C4-2B (cell line): ENCODE measurements at regions not wholly inside any gene's neighbourhood (a gene's known extent, or its start where the extent isn't known, plus 50 kb on each side); places are given as distances from the start of the nearest gene placed in this dataset.

Source experiments
- H3K27ac ChIP-seq: fragments of 450-650 bp; 2 replicates; pipeline ENCODE4 v1.5.1; 2017
- CTCF ChIP-seq: fragments of 450-650 bp; conservative IDR thresholded peaks from 2 replicates; pipeline ENCODE4 v1.5.1; 2017; ENCODE audit warnings: mild to moderate bottlenecking
- ZFX ChIP-seq: fragments of 450-650 bp; IDR thresholded peaks from 2 replicates; pipeline ENCODE4 v1.6.1; 2017

DNA sequence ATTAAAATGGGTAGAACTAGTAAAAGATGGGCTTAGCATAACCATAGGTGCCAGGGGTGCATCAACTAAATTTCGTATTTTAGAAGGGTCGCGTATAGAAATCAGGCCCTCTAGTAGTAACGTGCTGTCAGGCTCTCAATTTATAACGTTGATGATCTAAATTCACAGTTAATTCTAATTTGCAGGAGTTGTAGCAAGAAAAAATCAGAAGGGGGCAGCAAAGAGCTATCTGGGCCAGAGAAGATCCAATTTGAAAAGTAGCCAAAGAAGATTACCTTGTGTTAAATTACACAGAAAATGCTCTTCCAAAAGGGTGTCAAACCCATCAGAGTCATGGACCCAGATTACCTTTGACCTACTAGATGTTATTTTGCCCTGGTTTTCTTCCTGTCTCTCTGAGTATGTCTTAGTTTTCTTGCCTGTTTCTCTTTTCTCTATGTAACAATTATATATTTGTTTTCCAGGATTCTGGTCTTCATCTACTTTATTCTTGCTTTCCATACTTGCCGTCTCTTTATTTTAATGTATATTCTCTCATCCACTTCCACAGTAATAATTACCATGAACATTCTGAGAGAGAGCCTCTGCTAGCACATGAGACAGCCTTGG lies 1030.9 kb downstream of the AMY1C start:
- TF ChIP-seq ZFX (no peak), CTCF (peak; percentile 92)
- no peak overlapping the region for H3K27ac ChIP-seq

DNA sequence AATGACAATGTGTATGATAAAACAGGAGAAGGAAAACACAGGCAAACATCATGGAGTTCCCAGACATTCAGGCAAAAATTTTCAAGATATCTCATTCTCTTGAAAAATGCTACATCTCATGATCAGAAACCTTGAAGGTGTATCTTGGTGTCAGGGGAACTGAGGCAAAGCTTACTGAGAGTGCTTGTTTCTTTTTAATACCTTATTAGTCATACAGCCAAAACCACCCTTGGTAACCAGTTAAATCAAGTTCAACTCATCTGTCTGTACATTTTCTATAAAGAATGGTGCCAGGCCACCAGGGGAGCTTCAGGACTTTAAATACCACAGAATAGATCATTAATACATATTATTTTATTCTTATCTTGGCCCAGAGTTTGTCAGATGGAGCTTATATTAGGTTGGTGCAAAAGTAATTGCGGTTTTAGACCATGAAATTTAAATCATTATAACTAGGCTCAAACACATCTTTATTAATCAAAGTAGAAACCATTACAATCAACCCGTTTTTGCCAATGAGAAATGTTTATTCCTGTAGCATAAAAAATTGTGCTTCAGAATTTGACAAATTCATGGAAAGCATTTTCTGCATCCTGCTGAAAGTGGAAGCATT lies 1036.0 kb downstream of the AMY1C start:
- no peak for TF ChIP-seq CTCF
- no peak for TF ChIP-seq ZFX
- no peak overlapping the region for H3K27ac ChIP-seq

DNA sequence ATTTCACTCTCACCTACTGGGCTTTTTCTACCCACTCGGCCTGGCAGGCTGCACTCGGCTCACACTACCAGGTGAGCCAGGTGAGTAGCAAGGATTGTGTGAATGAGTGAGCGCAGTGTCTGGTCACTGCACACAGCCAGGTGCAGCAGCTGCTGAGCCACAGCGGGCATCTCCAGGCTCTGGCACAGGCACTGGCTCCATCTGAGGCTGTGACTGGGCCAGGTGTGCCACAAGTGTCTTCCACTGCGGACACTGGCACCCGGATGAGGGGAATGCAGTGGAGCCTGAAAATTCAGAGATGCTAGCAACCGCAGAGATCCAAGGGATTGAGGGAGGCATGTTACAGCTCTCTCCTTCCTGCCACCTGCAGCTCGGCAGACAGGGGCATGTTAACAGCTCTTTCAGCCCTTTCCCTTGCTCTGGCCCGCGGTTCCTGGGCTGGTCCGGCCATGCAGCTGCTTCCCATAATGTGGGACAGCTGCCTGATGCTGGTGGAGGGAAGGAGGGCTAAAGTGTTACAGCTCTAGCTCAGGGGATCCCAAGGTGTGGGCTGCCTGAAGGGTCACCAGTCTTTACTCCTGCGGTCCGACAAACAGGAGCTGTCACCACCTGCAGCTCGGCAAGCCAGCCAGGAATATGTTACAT lies 1038.3 kb downstream of the AMY1C start:
- no peak for TF ChIP-seq CTCF
- no peak for TF ChIP-seq ZFX
- no peak overlapping the region for H3K27ac ChIP-seq

DNA sequence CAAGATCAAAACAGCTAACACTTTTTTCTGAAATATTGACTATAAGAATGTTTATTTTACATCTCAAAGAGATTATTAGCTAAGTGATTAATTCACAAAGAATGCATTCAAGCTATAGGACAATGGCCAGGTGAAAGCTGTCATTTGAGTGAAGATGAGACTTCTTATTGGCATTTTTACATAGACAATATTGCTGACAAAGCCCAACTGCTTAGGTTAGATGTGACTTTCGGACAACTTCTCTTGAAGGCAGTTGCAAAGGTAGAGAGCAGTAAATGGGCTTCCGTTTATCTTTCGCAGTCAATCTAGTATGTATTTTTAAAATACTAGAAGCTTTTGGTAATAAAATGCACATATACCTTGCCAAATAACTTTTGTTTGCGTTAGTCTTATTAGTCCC lies 1041.3 kb downstream of the AMY1C start:
- H3K27ac ChIP-seq, result no peak overlapping the region
- TF ChIP-seq CTCF (no peak), ZFX (no peak)

GRCh38 chr1:104794035-104794434 lies 1044.3 kb downstream of the AMY1C start:
- H3K27ac ChIP-seq, result no peak overlapping the region
- no peak for TF ChIP-seq CTCF
- no peak for TF ChIP-seq ZFX

- TF ChIP-seq ZFX (no peak), CTCF (no peak)
- H3K27ac ChIP-seq, result no peak overlapping the region
Measured at GRCh38 chr1:104795931-104796330, 1046.2 kb downstream of the AMY1C start.

DNA sequence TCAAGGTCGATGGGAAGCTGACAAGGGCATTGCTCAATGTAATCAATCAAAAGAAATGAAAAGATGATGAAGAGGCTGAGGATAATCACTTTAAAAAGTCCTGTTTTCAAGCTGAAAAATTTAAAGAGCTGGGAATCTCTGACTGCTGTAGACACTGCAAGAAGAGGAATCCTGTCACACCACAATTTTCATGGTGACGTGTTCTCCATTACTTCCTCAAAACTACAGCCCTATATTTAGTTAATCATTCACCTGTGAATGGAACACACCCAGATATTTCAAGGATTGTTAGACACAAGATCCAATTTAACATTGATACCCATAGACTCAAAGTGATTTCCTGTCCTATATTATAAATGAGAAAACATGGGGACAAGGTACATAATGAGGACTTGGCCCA lies 1048.3 kb downstream of the AMY1C start:
- TF ChIP-seq CTCF (no peak), ZFX (no peak)
- H3K27ac ChIP-seq, result no peak overlapping the region
